HG02981 (cell line): ENCODE measurements at regions not wholly inside any gene's neighbourhood (a gene's known extent, or its start where the extent isn't known, plus 50 kb on each side); places are given as distances from the start of the nearest gene placed in this dataset.

Experiments used
- ATAC-seq: cut with Tn5 transposase; IDR thresholded peaks from one replicate; pipeline ENCODE4 v1.9.1; 2021; ENCODE audit warnings: mild to moderate bottlenecking, moderate library complexity; ENCODE audit not compliant: unreplicated experiment

DNA sequence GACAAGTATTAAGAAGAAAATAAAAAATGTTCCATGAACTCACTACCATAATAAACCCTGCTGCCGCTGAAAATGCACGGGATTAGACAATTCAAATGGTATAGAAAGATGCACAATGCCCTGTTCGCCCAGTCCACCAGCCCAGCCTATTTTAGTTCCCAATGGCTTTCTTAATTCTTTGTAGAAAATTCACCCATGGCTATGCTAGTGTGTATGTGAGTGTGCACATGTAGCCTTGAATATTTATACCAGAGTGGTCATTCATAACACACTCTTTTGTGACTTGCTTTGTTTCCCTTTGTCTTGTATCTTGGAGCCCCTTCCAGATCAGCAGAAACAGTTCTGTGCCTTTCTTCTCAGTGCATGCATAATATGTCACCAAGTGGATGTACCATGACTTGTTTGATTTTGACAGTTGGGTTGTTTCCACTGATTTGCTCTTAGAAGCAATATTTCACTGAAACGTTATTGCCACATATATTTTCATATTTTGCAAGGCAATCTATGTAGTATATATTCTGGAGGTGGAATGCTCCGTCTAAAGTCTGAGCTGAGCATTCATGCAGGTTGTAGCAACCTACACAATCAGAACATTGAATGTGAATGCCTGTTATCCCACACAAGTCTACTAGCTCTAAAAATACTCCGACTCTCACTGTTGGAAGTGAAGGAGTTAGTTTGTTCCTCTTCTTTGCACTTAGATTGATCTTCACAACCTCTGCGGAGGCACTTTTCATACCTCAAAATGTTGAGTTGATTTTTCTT lies 383.0 kb upstream of the EEF2KMT start:
- no peak for ATAC-seq

DNA sequence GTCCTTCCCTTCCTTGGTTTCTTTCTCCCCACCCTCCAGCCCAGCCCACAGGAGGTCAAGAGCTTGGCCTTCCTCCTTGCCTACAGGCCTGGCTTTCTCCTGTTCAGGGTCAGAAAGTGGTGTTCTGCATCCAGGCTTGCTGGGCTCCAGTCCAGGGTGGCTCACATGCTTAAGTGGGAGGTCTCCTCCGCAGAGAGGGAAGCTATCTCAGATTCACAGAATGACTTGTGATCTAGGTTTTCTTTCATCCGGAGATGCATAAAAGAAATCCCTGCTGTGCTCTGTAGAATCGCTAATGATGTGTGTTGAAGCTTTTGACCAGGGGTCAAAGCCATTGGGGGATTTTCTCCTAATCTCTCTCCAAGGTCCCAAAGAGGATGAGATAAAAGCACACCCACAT lies 382.3 kb upstream of the EEF2KMT start:
- ATAC-seq: no peak

DNA sequence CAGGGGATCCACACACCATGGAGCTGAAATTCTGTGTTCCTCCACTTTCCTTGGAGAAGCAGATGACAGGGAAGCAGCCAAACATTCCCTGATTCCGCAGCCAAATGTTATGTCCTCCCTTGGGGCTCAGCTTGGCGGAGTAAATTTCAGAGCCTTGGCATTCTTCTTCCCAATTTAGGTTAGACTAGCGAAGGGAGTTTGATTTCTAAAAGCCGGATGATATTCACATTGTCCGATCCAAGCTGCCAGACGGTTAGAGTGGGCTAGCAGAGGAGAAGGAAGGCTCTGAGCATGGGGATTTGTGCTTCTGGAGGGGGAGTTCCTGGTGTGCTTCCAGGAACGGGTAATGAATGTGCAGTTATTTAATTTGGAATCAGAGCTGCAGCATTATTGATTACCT lies 380.4 kb upstream of the EEF2KMT start:
- no peak for ATAC-seq

DNA sequence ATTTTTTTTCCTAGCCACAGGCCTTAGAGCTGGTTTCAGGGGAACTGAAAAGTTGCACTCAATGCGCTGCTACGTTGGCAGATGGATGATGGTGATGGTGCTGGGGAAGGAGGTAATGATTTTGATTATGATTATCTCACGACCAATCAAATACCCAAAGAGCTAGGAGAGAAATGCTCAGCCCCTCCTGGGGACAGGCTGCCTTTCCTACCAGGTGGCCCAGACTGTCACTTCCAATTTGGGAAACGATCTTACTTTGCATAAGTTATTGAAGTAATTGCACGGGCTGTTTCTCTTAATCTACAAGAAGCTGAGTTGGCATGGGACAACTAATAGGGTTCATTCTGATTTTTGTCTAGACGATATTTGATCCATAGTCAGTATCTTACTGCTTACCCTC lies 379.7 kb upstream of the EEF2KMT start:
- ATAC-seq: no peak

DNA sequence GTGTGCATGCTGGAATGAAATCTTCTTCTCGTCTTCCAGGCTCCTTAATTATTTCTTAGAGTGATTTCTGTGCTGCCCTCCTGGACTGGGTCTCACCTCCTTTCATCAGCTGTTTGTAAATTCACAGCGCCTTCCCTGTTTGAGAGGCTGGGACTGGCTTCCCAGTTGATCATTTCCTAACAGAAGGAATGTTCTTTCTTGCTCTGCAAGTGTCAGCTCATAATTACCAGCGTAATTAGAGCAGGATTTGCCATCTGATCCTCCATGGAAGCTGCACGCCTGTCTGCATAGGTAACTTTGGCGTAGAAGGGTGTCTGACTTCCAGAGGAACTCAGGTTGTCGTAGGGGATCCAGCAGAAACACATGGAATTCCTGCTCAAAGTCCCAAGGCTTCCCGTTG lies 375.0 kb upstream of the EEF2KMT start:
- ATAC-seq: no peak

DNA sequence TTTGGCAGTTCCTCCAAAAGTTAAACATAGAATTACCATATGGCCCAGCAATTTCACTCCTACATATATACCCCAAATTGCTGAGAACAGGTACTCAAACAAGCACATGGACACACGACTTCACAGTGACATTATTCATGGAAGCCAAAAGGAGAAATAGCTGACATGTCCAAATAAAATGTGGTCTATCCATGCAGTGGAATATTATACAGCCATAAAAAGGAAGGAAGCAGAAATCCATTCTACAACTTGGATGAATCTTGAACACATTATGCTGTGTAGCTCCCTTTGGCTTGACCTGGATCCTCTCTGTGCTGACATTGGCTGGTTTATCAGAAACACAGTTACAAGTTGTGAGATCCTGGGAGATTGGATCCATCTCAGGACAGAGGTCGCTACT lies 370.9 kb upstream of the EEF2KMT start:
- ATAC-seq: no peak

DNA sequence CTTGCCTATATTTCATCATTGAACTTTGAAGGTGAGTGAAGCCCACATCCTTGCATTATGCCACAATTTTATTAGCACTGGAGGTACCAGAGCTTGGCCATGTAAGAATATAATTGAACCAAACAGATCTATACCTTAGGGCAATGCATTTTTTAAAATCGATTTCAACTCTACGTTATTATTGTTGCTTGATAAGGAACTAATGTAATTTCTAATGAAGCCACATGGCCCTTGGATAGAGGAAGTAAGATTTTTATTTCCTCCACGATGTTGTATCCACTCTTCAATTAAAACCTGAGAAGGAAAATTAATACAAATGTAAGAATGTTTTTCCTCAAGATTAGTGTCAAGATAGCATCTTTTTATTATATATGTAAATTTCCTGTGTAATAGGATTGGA lies 370.0 kb upstream of the EEF2KMT start:
- ATAC-seq: no peak

DNA sequence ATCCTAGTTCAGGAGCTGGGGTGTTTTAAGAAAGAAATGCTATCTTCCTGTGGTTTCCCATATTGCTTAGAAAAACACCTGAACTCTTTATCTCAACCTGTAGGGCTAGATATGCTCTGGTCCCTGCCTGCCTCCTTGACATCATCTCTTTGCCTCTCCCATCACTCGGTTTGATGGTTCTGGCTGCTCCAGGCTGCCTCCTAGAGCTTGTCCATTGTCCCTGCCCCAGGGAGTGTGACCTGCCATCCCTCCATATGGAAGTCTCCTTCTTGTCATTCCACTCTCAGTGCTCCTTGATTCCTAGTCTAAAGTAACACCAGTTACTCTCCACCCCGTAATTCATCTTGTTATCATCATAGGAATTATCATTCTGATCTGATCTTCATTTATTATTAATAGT lies 369.0 kb upstream of the EEF2KMT start:
- ATAC-seq: no peak

DNA sequence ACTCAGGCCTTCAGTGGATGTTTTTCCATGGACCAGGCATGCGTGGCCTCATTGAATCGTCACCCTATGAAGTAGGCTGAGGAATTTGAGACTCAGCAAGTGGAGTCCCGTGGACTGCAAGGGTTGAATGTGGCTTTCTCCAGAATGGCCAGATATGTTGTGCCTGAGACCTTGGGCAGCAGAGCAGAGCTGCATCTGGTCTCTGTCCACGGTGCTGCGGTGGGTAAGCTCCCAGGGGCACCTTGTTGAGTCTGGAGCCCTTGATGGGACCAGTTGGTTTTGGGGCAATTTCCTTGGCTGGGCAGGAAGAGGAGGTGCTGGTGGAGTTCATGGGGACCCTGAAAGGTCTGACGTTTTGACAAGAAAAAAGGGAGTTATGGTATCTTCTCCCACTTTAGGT lies 368.1 kb upstream of the EEF2KMT start:
- ATAC-seq: no peak

DNA sequence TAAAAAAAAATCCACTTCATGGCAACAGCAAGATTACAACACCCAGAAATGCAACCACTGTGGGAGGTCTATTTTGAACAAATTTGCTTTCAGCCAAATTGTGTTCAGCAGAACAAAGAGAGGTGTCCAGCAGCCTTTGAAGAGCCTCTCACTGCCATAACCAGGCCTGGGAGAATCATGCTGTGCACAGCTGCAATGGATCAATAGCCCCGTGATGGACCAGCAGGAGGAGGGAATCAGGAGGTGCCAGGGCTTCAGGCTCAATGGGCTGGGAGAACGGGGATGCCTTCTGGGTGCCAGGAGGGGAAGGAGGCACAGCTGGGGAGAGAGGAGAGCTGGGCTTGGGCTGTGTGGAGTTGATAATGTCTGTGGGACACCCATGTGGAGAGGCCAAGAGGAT lies 366.2 kb upstream of the EEF2KMT start:
- no peak for ATAC-seq

DNA sequence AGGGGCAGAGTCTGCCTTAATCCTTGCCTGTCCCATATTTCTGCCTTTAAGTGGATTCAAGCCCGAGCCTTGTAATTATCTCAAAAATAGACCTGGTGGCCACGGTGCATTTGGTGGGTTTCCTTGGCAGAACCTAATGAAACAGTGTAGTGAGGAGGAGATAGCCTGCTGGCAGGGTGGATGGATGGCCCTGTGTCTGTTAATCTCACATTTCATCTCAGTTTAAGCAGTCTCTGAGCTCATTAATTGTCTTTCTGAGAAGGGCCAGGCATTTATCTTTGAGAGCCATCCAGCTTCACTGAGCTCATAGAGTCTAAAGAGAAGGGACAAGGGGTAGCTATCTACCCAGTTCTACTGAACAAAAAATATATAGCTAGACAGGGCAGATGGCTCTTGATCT lies 364.0 kb upstream of the EEF2KMT start:
- ATAC-seq: no peak

DNA sequence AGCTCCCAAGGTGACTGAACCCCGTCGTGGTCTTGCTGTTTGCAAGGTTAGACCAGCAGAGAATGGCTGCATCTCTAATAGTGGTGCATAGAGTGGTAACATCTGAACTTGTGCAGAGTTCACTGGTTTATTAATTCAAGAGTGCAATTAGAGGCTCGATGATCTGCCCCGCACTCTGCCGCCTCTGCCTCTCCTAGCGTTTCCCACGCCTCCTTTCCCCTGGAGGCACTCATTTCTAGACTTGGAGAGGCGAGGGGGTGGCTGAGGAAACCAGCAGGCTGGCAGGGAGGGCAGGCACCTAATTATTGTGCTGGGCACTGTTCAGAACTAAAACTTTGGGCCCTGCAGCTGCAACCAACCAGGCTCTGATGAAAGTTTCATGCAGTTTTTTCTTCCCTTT lies 363.5 kb upstream of the EEF2KMT start:
- ATAC-seq: no peak

DNA sequence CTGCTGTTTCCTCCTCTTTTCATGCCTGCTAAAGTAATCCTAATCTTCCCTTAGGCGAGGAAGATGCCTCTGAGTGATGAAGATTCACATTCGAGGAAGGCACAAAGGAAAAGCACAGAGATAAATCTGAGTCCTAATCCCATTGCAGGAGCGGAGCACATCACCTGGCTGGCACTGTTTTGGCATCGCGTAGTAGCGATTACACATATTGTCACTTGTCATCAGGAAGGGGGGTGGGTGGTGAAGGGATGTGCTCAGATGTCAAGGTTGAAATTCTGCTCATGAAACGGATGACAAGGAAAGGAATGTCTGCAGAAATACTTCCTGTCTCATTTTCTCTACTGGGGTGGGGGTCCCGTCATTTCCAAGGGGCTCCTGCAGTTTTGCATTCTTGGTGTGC lies 363.1 kb upstream of the EEF2KMT start:
- no peak for ATAC-seq

DNA sequence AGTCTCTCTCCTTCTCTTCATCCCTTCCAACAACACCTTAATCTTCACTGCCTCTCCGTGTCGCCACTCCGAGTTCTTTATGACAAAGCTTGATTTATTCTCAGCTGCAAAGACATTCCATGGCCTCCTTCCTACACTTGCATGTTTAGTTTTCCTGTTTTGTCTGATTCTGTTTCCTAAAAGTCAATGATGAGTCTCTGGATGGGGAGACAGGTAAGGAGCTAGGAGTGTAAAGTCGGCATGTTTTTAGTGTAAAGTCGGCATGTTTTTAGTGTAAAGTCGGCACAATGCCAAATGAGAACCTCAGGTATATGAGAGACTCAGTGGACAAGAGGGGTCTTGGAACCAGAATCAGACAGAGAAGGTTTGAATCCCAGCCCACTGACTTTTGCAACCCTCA lies 362.3 kb upstream of the EEF2KMT start:
- no peak for ATAC-seq

DNA sequence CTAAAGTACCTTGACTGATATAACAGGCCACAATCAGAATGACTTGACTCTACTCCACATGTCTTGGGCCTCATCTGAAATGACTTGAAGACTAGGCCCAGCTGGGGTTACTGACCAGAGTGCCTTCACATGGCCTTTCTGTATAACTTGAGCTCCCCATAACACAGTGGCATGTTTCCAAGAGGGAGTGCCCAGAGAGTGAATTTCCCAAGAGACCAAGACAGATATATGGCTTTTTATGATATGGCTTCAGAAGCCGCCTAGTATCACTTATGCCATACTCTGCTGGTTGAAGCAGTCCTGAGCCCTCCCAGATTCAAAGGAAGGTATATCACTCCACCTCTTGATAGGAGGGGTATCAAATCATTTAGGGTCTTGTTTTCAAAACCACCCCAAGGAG lies 357.5 kb upstream of the EEF2KMT start:
- no peak for ATAC-seq

DNA sequence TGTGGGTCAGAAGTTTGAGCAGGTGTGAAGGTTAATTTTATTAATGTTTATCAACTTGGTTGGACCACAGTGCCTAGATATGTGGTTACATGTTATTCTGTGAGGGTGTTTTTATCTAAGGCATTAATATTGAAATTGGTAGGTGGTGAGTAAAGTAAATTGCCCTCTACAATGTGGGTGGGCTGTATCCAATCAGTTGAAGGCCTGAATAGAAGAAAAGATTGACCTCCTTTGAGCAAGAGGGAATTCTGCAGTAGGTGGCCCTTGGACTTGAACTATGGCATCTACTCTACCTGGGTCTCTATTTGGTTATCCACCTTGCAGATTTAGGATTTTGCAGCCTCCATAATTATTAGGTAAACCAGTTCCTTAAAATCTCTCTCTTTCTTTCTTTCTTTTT lies 356.8 kb upstream of the EEF2KMT start:
- no peak for ATAC-seq

DNA sequence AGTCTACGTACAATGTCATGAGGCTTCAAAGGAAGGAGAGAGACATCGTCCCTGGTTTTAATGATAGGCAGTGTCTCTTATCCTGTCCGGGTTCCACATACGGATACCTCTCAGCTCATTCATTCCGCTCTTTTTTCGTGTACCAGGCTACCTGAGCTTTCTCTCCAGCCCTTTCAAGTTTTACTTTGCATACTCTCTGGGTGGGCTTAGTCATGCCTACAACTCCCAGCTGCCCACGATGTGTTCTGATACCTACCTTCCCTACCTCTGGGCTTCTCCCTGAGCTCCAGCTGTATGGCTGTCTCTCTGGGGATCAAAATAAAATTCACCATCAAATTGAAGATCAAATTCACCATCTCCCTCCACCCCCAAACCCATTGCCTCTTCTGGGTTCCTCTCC lies 354.0 kb upstream of the EEF2KMT start:
- ATAC-seq: no peak

DNA sequence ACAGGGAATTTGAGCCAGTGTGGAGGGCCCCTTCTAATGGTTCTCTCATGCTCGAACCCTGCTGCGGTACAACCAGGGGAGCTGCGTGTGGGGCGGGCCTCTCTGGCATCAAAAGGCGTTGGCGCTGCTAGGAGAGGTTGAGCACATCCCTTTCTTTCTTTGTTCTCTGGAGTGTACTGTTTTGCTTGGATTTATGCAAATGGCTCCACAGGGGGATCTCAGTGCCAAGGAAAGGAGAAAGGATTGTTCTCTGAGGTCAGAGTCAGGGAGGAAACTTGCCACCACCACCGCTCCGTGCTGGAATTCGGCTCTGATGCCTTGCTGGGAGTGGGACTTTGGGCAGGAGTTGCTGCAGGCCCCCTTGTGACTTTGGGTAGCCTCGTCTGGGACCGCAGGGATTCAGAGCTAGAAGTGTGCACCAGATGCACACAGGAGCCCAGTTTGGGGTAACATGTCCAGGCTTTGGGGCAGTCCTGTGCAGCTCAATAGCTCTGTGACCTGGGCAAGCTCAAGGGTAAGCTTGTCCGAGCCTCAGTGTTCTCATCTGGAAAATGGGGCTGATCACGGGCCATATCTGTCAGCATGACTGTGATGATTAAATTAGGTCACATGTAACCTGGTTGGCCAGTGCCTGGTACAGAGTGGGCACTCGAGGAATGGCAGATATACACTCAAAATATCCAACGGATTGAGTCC lies 353.0 kb upstream of the EEF2KMT start:
- no peak for ATAC-seq

DNA sequence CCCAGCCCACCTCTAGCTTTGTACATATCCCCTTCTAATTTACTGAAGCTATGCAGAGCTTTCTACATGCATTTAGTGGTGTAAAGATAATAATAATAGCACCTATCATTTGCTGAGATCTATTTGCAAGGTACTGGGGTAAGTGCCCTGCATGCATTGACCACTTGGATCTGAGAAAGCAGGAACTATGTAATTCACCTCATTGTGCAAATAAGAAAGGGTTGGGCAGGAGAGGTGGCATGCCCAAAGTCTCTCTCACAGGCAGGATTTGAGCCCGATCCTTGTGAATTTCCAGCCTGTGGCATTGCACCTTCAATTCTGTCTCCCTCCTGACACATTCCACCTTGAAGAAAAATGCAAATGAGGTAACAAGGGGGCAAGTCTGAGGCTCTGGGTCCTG lies 352.3 kb upstream of the EEF2KMT start:
- ATAC-seq: no peak

DNA sequence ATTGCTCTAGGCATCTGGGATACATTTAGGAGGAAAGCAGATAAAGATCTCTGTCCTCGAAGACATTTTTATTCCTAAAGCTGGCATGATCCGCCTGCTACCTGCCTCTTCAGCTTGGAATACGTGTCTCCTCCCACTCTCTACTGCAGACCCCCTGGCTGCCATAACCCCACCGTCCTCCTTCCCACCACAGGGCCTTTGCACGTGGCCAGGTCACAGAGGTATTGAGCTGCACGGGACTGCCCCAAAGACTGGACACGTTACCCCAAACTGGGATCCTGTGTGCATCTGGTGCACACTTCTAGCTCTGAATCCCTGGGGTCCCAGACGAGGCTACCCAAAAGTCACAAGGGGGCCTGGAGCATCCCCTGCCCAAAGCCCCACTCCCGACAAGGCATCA lies 351.2 kb upstream of the EEF2KMT start:
- ATAC-seq: no peak

DNA sequence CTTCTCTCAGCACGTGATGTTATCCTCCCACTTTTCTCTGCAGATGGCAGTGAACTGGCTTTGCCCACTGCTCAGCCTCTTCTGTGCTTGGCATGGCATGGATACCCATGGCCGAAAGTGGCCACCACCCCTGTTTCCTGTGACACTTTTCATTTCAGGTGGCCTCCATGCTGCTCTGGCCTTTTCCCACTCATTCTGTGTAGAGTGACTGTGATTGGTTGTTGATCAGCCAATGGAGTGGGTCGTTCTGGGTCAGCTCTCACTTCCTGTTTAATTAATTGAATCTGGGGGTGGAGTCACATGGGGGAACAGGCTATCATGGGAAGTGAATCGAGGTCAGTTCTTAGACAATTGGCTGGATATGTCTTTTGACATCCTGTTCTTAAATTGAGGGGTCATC lies 350.1 kb upstream of the EEF2KMT start:
- no peak for ATAC-seq

DNA sequence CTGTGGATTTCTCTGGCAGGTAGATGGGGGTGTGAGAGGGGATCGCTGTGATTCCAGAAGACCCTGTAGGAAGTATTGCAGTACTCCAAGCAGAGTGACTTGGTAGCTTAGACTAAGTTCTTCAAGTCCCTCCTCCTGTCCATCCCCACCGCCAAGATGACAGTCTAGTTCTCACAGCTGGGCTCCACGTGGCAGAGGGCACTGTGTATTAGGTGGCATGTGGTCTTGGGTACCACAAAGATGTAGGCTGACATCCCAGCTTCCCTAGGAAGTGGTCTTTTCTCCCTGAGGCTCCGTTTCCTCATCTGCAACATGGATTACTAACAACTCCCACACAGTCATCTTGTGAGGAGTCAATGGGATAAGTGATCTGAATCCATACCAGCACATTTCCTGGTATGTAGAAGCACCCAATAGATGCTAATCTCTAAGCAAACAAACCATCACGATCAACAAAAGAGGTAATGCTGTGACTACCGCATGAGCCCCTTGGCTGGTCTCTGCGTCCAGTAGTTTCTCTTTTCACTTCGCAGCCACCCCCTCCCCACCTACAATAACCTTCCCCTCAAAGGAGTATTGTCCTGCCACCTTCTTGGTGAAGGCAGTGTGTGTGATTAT lies 349.1 kb upstream of the EEF2KMT start:
- ATAC-seq: no peak
